ENCODE measurements at regions not wholly inside any gene's neighbourhood (a gene's known extent, or its start where the extent isn't known, plus 50 kb on each side); places are given as distances from the start of the nearest gene placed in this dataset.
"Not testable (repeated sequence)": the region's sequence is repeated elsewhere in the genome, so short reads cannot be mapped to it uniquely, and the experiment has no call there.

DNA sequence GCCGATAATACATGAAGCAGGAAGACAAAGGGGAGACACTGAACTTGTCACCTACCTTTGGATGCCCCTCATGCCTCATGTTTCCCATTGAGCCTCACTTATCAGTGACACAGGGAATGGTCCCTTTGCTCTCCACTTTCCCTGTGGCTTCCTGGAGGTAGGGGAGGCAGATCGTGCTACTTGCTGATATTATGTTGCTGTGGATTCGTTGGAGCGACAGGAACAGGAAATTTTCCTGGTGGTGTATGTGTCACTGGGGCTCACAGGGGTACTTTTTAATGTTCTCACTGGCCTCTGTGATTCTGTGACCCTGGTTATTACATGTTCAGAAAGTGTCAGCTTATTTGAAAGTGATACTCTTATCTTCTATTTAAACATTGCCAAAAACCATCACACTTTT lies 72.7 kb upstream of the VKORC1L1 start:
- DNase-seq (ENCODE audit: low read depth in 2 of 2): not testable (repeated sequence)

DNA sequence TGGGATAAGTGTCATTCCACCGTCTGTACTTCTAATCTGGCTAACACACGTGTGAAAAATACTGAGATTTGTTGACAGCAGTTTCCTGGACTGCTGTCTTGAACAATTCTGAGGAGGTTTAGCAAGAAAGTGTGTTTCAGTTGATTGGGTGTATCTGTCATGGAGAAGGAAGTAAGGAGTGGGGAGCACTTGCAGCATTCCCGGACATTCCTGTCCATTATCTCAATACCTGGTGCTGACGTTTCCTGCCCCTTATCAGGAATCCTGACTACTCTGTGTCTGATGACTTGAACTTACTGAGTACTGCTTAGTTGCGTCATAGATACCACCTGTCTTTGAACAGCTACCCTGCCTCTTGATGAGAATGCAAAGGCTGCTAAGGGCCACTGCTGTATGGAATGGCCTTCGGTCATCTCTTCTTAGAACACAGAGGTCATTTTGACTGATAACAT lies 72.0 kb upstream of the VKORC1L1 start:
- no peak for DNase-seq (ENCODE audit: low read depth in 2 of 2)

DNA sequence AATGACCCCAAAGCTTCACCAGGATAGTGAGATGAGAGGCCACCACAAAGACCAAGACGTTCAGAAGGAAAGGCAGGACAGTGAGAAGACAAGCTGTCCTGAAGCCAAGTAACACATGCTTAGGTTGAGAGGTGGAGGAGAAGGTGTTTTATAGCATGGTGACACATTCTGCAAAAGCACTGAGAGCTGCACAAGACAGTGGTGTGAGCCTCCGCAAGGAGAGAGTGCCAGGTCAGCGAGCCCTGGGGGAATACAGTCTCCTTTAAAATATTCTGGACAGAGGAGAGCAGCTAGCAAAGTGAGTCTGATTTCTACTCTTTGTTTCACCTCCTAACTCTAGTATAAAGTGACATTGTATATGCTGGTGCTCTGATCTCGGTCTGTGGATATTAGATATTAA lies 68.0 kb upstream of the VKORC1L1 start:
- DNase-seq (ENCODE audit: low read depth in 2 of 2): no peak

- DNase-seq (ENCODE audit: low read depth in 2 of 2): not testable (repeated sequence)
These were observed 65.8 kb upstream of the VKORC1L1 start for GRCh38 chr7:65807067-65807466.

- no peak for DNase-seq (ENCODE audit: low read depth in 2 of 2)
These were observed 63.5 kb upstream of the VKORC1L1 start for GRCh38 chr7:65809259-65809981.

- no peak for DNase-seq (ENCODE audit: low read depth in 2 of 2)
These were observed 62.9 kb upstream of the VKORC1L1 start for GRCh38 chr7:65809982-65810288.

- no peak for DNase-seq (ENCODE audit: low read depth in 2 of 2)
These were observed 60.6 kb upstream of the VKORC1L1 start for GRCh38 chr7:65812281-65812680.

DNA sequence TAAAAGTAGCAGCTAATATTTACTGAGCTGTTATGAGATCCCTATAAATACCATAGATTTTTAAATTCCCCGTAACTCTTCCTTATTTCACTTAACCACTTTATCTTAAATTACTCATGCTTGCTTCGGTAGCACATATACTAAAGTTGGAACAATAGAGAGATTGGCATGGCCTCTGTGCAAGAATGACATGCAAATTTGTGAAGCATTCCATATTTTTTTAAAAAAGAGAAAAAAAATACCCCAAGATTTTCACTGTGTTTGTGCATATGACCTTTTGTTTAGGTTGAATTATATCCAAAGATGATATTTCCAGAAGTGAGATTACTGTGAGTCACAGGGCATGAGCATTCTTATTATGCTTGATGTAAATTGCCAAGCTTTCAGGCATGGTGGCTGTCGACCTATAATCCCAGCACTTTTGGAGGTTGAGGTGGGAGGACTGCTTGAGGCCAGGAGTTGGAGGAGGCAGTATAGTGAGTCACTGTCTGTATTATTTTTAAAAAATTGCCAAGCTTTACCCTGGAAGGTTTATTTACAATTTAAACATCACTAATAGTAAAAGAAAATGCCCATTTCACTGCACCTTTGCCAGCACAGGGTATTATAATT lies 58.2 kb upstream of the VKORC1L1 start:
- not testable (repeated sequence) for DNase-seq (ENCODE audit: low read depth in 2 of 2)

GRCh38 chr7:65820287-65820950 lies 52.5 kb upstream of the VKORC1L1 start:
- no peak for DNase-seq (ENCODE audit: low read depth in 2 of 2)

All from stimulated activated CD8-positive, alpha-beta memory T cell treated with anti-CD3 and anti-CD28 coated beads, Interleukin-7, amount 100 ng/mL, for 4 hours (primary cell).